ENCODE measurements at regions not wholly inside any gene's neighbourhood (a gene's known extent, or its start where the extent isn't known, plus 50 kb on each side); places are given as distances from the start of the nearest gene placed in this dataset.

GRCh38 chr3:26307192-26307591, 315.4 kb upstream of the LRRC3B start:
- H3K4me2 ChIP-seq (ENCODE audit: insufficient read depth, low read length), result no peak overlapping the region
- TF ChIP-seq, protein P1, sequence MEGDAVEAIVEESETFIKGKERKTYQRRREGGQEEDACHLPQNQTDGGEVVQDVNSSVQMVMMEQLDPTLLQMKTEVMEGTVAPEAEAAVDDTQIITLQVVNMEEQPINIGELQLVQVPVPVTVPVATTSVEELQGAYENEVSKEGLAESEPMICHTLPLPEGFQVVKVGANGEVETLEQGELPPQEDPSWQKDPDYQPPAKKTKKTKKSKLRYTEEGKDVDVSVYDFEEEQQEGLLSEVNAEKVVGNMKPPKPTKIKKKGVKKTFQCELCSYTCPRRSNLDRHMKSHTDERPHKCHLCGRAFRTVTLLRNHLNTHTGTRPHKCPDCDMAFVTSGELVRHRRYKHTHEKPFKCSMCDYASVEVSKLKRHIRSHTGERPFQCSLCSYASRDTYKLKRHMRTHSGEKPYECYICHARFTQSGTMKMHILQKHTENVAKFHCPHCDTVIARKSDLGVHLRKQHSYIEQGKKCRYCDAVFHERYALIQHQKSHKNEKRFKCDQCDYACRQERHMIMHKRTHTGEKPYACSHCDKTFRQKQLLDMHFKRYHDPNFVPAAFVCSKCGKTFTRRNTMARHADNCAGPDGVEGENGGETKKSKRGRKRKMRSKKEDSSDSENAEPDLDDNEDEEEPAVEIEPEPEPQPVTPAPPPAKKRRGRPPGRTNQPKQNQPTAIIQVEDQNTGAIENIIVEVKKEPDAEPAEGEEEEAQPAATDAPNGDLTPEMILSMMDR (IDR thresholded peaks at IDR 0.05; ENCODE audit: extremely low read depth in 1 of 2, insufficient read depth in 1 of 2, low read depth in 1 of 2, low read length in 2 of 2), result no peak
- TF ChIP-seq GATA2 (IDR thresholded peaks at IDR 0.05; ENCODE audit: insufficient read depth, insufficient read length, low read depth, low read length), result no peak
- TF ChIP-seq POLR2AphosphoS5 (IDR thresholded peaks at IDR 0.05; ENCODE audit: insufficient read depth, low read depth, low read length), result no peak
- TF ChIP-seq, protein P2, sequence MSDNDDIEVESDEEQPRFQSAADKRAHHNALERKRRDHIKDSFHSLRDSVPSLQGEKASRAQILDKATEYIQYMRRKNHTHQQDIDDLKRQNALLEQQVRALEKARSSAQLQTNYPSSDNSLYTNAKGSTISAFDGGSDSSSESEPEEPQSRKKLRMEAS (IDR thresholded peaks at IDR 0.05; ENCODE audit: insufficient read depth, insufficient read length), result no peak
- TF ChIP-seq JUN (IDR thresholded peaks at IDR 0.05; ENCODE audit: borderline replicate concordance, insufficient read depth, insufficient read length, low read depth), result no peak
- TF ChIP-seq EZH2 (IDR thresholded peaks at IDR 0.05; ENCODE audit: borderline replicate concordance, low read depth, low read length, severe bottlenecking), result no peak
- TF ChIP-seq MYC (IDR thresholded peaks at IDR 0.05; ENCODE audit: low read depth, low read length), result no peak
- no peak for TF ChIP-seq FOS (IDR thresholded peaks at IDR 0.05; ENCODE audit: borderline replicate concordance, insufficient read depth, low read length)
- TF ChIP-seq POLR2A (IDR thresholded peaks at IDR 0.05; ENCODE audit: low read depth, low read length), result no peak
- no peak overlapping the region for H2AFZ ChIP-seq (ENCODE audit: low read depth, low read length)
- H3K9me3 ChIP-seq (replicated peaks; ENCODE audit: control insufficient read depth, insufficient read depth, low read length), result peaks cover 3% of the 10 kb centered on the region
- DNase-seq (ENCODE audit: low read depth, low spot score) (no peak), FAIRE-seq (no peak)
- no peak overlapping the region for H3K9ac ChIP-seq (replicated peaks; ENCODE audit: extremely low read depth, insufficient read depth, low read length)
- intact Hi-C loops (cut with micrococcal nuclease), result no loop called here
- BruUV-seq (replicated peaks), result no TSS peak
- POLR2A ChIA-PET, result no interaction called here
- no peaks in the 10 kb centered on the region for H3K36me3 ChIP-seq (ENCODE audit: control insufficient read depth in 2 of 2, extremely low read depth in 1 of 2, insufficient read depth in 2 of 2, low read length in 2 of 2)
- H4K20me1 ChIP-seq (replicated peaks; ENCODE audit: control insufficient read depth, extremely low read depth, insufficient read depth, low read length), result no peaks in the 10 kb centered on the region
- dilution Hi-C loops (cut with MboI; ENCODE audit: extremely low pct_ligation_motif_present, low sequenced_read_pairs), result no loop called here
- no peak overlapping the region for H3K4me3 ChIP-seq (replicated peaks in 1 of 3; ENCODE audit: insufficient read depth in 1 of 3, low read depth in 1 of 3, low read length in 3 of 3)
- no peaks in the 10 kb centered on the region for H3K9me1 ChIP-seq (replicated peaks; ENCODE audit: control insufficient read depth, extremely low read depth, insufficient read depth, low read length)
- no peaks in the 10 kb centered on the region for H3K79me2 ChIP-seq (ENCODE audit: control insufficient read depth, insufficient read depth, low read length)
- no peaks in the 10 kb centered on the region for H3K27me3 ChIP-seq (ENCODE audit: control insufficient read depth in 2 of 2, insufficient read depth in 2 of 2, low read length in 2 of 2)
- H3K27ac ChIP-seq (ENCODE audit: insufficient read depth, low read depth, low read length), result no peak overlapping the region
- CTCF ChIA-PET, result no interaction called here
- no peaks in the 10 kb centered on the region for H3K4me1 ChIP-seq (ENCODE audit: control insufficient read depth, extremely low read depth, insufficient read depth, low read length)

All from endothelial cell of umbilical vein (primary cell).